ENCODE measurements at regions not wholly inside any gene's neighbourhood (a gene's known extent, or its start where the extent isn't known, plus 50 kb on each side); places are given as distances from the start of the nearest gene placed in this dataset.

GRCh38 chr1:223016890-223017289 is 126.2 kb downstream of the TLR5 start:
- TF ChIP-seq, protein P1, sequence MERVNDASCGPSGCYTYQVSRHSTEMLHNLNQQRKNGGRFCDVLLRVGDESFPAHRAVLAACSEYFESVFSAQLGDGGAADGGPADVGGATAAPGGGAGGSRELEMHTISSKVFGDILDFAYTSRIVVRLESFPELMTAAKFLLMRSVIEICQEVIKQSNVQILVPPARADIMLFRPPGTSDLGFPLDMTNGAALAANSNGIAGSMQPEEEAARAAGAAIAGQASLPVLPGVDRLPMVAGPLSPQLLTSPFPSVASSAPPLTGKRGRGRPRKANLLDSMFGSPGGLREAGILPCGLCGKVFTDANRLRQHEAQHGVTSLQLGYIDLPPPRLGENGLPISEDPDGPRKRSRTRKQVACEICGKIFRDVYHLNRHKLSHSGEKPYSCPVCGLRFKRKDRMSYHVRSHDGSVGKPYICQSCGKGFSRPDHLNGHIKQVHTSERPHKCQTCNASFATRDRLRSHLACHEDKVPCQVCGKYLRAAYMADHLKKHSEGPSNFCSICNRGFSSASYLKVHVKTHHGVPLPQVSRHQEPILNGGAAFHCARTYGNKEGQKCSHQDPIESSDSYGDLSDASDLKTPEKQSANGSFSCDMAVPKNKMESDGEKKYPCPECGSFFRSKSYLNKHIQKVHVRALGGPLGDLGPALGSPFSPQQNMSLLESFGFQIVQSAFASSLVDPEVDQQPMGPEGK (CRISPR knock-in tag; IDR thresholded peaks at IDR 0.05; ENCODE audit: borderline replicate concordance), result no peak
- TF ChIP-seq TSHZ2 (CRISPR knock-in tag; IDR thresholded peaks at IDR 0.05) (no peak), ZFP3 (CRISPR knock-in tag; IDR thresholded peaks at IDR 0.05) (no peak), ZNF565 (CRISPR knock-in tag; conservative IDR thresholded peaks at IDR 0.05; ENCODE audit: low read depth) (no peak), CSDC2 (CRISPR knock-in tag; IDR thresholded peaks at IDR 0.05) (no peak), CREB5 (CRISPR knock-in tag; IDR thresholded peaks at IDR 0.05; ENCODE audit: low read depth) (no peak)
- TF ChIP-seq, protein P2, sequence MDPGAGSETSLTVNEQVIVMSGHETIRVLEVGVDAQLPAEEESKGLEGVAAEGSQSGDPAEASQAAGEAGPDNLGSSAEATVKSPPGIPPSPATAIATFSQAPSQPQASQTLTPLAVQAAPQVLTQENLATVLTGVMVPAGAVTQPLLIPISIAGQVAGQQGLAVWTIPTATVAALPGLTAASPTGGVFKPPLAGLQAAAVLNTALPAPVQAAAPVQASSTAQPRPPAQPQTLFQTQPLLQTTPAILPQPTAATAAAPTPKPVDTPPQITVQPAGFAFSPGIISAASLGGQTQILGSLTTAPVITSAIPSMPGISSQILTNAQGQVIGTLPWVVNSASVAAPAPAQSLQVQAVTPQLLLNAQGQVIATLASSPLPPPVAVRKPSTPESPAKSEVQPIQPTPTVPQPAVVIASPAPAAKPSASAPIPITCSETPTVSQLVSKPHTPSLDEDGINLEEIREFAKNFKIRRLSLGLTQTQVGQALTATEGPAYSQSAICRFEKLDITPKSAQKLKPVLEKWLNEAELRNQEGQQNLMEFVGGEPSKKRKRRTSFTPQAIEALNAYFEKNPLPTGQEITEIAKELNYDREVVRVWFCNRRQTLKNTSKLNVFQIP (CRISPR knock-in tag; IDR thresholded peaks at IDR 0.05; ENCODE audit: borderline replicate concordance, low read depth), result no peak
